ENCODE measurements at regions not wholly inside any gene's neighbourhood (a gene's known extent, or its start where the extent isn't known, plus 50 kb on each side); places are given as distances from the start of the nearest gene placed in this dataset.

GRCh38 chr7:25565949-25566348 is 337.7 kb upstream of the NPVF start:
- Histone ChIP-seq H3K4me1 (no peaks in the 10 kb centered on the region), H3K27me3 (no peaks in the 10 kb centered on the region), H3K9me3 (no peaks in the 10 kb centered on the region), H3K36me3 (no peaks in the 10 kb centered on the region), H3K4me3 (no peak overlapping the region), H3K27ac (no peak overlapping the region)
- TF ChIP-seq CTCF (IDR thresholded peaks at IDR 0.05) (peak; percentile 94 to 100 (median 100)), POLR2A (IDR thresholded peaks at IDR 0.05) (no peak)
- peak; percentile 46 to 82 (median 61) for DNase-seq

- Histone ChIP-seq H3K27ac (no peak overlapping the region), H3K27me3 (no peaks in the 10 kb centered on the region), H3K9me3 (no peaks in the 10 kb centered on the region), H3K4me3 (no peak overlapping the region), H3K4me1 (no peaks in the 10 kb centered on the region), H3K36me3 (no peaks in the 10 kb centered on the region)
- no peak for TF ChIP-seq POLR2A (IDR thresholded peaks at IDR 0.05)
- TF ChIP-seq CTCF (IDR thresholded peaks at IDR 0.05), result no peak
- no peak for DNase-seq
Observed at GRCh38 chr7:25567430-25567829, 339.1 kb upstream of the NPVF start.

GRCh38 chr7:25569765-25570164 is 341.5 kb upstream of the NPVF start:
- no peaks in the 10 kb centered on the region for H3K9me3 ChIP-seq
- no peaks in the 10 kb centered on the region for H3K36me3 ChIP-seq
- no peak overlapping the region for H3K4me3 ChIP-seq
- TF ChIP-seq CTCF (IDR thresholded peaks at IDR 0.05), result no peak
- no peak for TF ChIP-seq POLR2A (IDR thresholded peaks at IDR 0.05)
- H3K27ac ChIP-seq, result no peak overlapping the region
- no peaks in the 10 kb centered on the region for H3K27me3 ChIP-seq
- no peaks in the 10 kb centered on the region for H3K4me1 ChIP-seq
- DNase-seq, result no peak

GRCh38 chr7:25572423-25572822 is 344.1 kb upstream of the NPVF start:
- no peaks in the 10 kb centered on the region for H3K36me3 ChIP-seq
- no peak for TF ChIP-seq POLR2A (IDR thresholded peaks at IDR 0.05)
- TF ChIP-seq CTCF (IDR thresholded peaks at IDR 0.05), result no peak
- H3K9me3 ChIP-seq, result no peaks in the 10 kb centered on the region
- H3K4me3 ChIP-seq, result no peak overlapping the region
- no peak for DNase-seq
- H3K27me3 ChIP-seq, result no peaks in the 10 kb centered on the region
- H3K27ac ChIP-seq, result no peak overlapping the region
- H3K4me1 ChIP-seq, result no peaks in the 10 kb centered on the region

GRCh38 chr7:25574828-25575227 is 346.5 kb upstream of the NPVF start:
- Histone ChIP-seq H3K4me3 (no peak overlapping the region), H3K9me3 (no peaks in the 10 kb centered on the region), H3K27me3 (no peaks in the 10 kb centered on the region), H3K27ac (no peak overlapping the region), H3K4me1 (peaks cover 0 to 8% (median 0%) of the 10 kb centered on the region in 4 donors), H3K36me3 (no peaks in the 10 kb centered on the region)
- no peak for DNase-seq
- no peak for TF ChIP-seq CTCF (IDR thresholded peaks at IDR 0.05)
- no peak for TF ChIP-seq POLR2A (IDR thresholded peaks at IDR 0.05)

- TF ChIP-seq CTCF (IDR thresholded peaks at IDR 0.05) (no peak), POLR2A (IDR thresholded peaks at IDR 0.05) (no peak)
- Histone ChIP-seq H3K36me3 (no peaks in the 10 kb centered on the region), H3K27ac (no peak overlapping the region), H3K27me3 (no peaks in the 10 kb centered on the region), H3K9me3 (no peaks in the 10 kb centered on the region), H3K4me1 (peaks cover 0 to 11% (median 0%) of the 10 kb centered on the region in 4 donors), H3K4me3 (no peak overlapping the region)
- DNase-seq, result no peak
Observed at GRCh38 chr7:25575634-25576033, 347.3 kb upstream of the NPVF start.

Data from Peyer's patch (tissue), 4 donors.